ENCODE measurements at regions not wholly inside any gene's neighbourhood (a gene's known extent, or its start where the extent isn't known, plus 50 kb on each side); places are given as distances from the start of the nearest gene placed in this dataset.
"Not testable (repeated sequence)": the region's sequence is repeated elsewhere in the genome, so short reads cannot be mapped to it uniquely, and the experiment has no call there.

- Histone ChIP-seq H3K27ac (ENCODE audit: low read depth, low read length) (no peak overlapping the region), H3K9me3 (ENCODE audit: control insufficient read depth, insufficient read depth, low read length) (peaks cover 8% of the 10 kb centered on the region; the same call in 1 of the 2 replicates), H3K27me3 (ENCODE audit: control insufficient read depth, insufficient read depth, low read length) (no peaks in the 10 kb centered on the region), H3K4me3 (ENCODE audit: low read depth, low read length) (no peak overlapping the region)
- POLR2A ChIA-PET = no interaction called here
- CTCF ChIA-PET = no interaction called here
- no peak for TF ChIP-seq CTCF (IDR thresholded peaks at IDR 0.05; ENCODE audit: low read depth, low read length)
- no peak for DNase-seq (ENCODE audit: low read depth, low spot score)
Measured at GRCh38 chr6:122913558-122913957, 82.5 kb upstream of the CLVS2 start.

- DNase-seq (ENCODE audit: low read depth, low spot score) = no peak
- H3K4me3 ChIP-seq (ENCODE audit: low read depth, low read length) = no peak overlapping the region
- ChIA-PET CTCF (no interaction called here), POLR2A (no interaction called here)
- no peak overlapping the region for H3K27ac ChIP-seq (ENCODE audit: low read depth, low read length)
- TF ChIP-seq CTCF (IDR thresholded peaks at IDR 0.05; ENCODE audit: low read depth, low read length) = no peak
- peaks cover 1% of the 10 kb centered on the region; the same call in 1 of the 2 replicates for H3K9me3 ChIP-seq (ENCODE audit: control insufficient read depth, insufficient read depth, low read length)
- H3K27me3 ChIP-seq (ENCODE audit: control insufficient read depth, insufficient read depth, low read length) = no peaks in the 10 kb centered on the region
Measured at GRCh38 chr6:122918714-122919113, 77.3 kb upstream of the CLVS2 start.

- POLR2A ChIA-PET = no interaction called here
- TF ChIP-seq CTCF (IDR thresholded peaks at IDR 0.05; ENCODE audit: low read depth, low read length) = no peak
Measured at GRCh38 chr6:122930252-122931180, 65.5 kb upstream of the CLVS2 start.

GRCh38 chr6:122931916-122932315, 64.1 kb upstream of the CLVS2 start:
- no peak overlapping the region for H3K4me3 ChIP-seq (ENCODE audit: low read depth, low read length)
- DNase-seq (ENCODE audit: low read depth, low spot score) = no peak
- no peak overlapping the region for H3K27ac ChIP-seq (ENCODE audit: low read depth, low read length)
- TF ChIP-seq CTCF (IDR thresholded peaks at IDR 0.05; ENCODE audit: low read depth, low read length) = no peak
- ChIA-PET POLR2A (no interaction called here), CTCF (no interaction called here)
- peaks cover 9% of the 10 kb centered on the region; the same call in 1 of the 2 replicates for H3K9me3 ChIP-seq (ENCODE audit: control insufficient read depth, insufficient read depth, low read length)
- no peaks in the 10 kb centered on the region for H3K27me3 ChIP-seq (ENCODE audit: control insufficient read depth, insufficient read depth, low read length)

More at GRCh38 chr6:122930252-122931180, 65.5 kb upstream of the CLVS2 start:
- Histone ChIP-seq H3K27me3 (ENCODE audit: control insufficient read depth, insufficient read depth, low read length) (no peaks in the 10 kb centered on the region), H3K4me3 (ENCODE audit: low read depth, low read length) (no peak overlapping the region), H3K27ac (ENCODE audit: low read depth, low read length) (no peak overlapping the region), H3K9me3 (ENCODE audit: control insufficient read depth, insufficient read depth, low read length) (peaks cover 9% of the 10 kb centered on the region; the same call in 1 of the 2 replicates)
- no peak for DNase-seq (ENCODE audit: low read depth, low spot score)
- CTCF ChIA-PET = no interaction called here

- H3K27me3 ChIP-seq (ENCODE audit: control insufficient read depth, insufficient read depth, low read length); DNase-seq (ENCODE audit: low read depth, low spot score); H3K4me3 ChIP-seq (ENCODE audit: low read depth, low read length); CTCF ChIA-PET; H3K9me3 ChIP-seq (ENCODE audit: control insufficient read depth, insufficient read depth, low read length); POLR2A ChIA-PET; H3K27ac ChIP-seq (ENCODE audit: low read depth, low read length): not testable (repeated sequence)
Measured at GRCh38 chr6:122944936-122945335, 51.1 kb upstream of the CLVS2 start.
